Heart right ventricle (tissue), 16 donors: ENCODE measurements at regions not wholly inside any gene's neighbourhood (a gene's known extent, or its start where the extent isn't known, plus 50 kb on each side); places are given as distances from the start of the nearest gene placed in this dataset.
"Not testable (repeated sequence)": the region's sequence is repeated elsewhere in the genome, so short reads cannot be mapped to it uniquely, and the experiment has no call there.

Source experiments
- ATAC-seq, 8 donors: fragments of 200-7000 bp; cut with Tn5 transposase; one replicate each; pipeline ENCODE4 v1.9.1; 2020; ENCODE audit warnings: mild to moderate bottlenecking in 8 of 8, moderate library complexity in 8 of 8, moderate number of reproducible peaks in 1 of 8
- DNase-seq, 2 donors: peaks; one replicate each; pipeline ENCODE4 v3.0.0-alpha.2; 2020
- H3K27ac ChIP-seq, 10 donors: fragments of 200-600 bp; sonication (generic) in 2 of 10; one replicate each; pipeline versions ENCODE4 v1.5.0 to v1.8.0; 2020 to 2022; ENCODE audit warnings: mild to moderate bottlenecking in 3 of 10
- H3K27me3 ChIP-seq, 7 donors: fragments of 200-600 bp; one replicate each; pipeline ENCODE4 v1.8.0; 2021 to 2022; ENCODE audit warnings: mild to moderate bottlenecking in 2 of 7
- H3K36me3 ChIP-seq, 9 donors: fragments of 200-600 bp; sonication (generic) in 1 of 9; one replicate each; pipeline versions ENCODE4 v1.5.0 to v1.8.0; 2020 to 2022; ENCODE audit warnings: mild to moderate bottlenecking in 2 of 9
- H3K4me1 ChIP-seq, 9 donors: fragments of 200-600 bp; sonication (generic) in 1 of 9; one replicate each; pipeline versions ENCODE4 v1.5.0 to v1.8.0; 2020 to 2022; ENCODE audit warnings: mild to moderate bottlenecking in 4 of 9
- H3K4me3 ChIP-seq, 10 donors: fragments of 200-600 bp; sonication (generic) in 2 of 10; one replicate each; pipeline versions ENCODE4 v1.5.0 to v1.8.0; 2020 to 2022; ENCODE audit warnings: mild to moderate bottlenecking in 7 of 10, moderate library complexity in 2 of 10
- H3K9me3 ChIP-seq, 11 donors: fragments of 200-600 bp in 10 of 11; sonication (generic) in 2 of 11; one replicate each; pipeline versions ENCODE4 v1.5.0 to v1.8.0; 2013 to 2022; ENCODE audit warnings: mild to moderate bottlenecking in 2 of 11, control low read depth in 1 of 11, moderate library complexity in 1 of 11
- WGBS, 2 donors: extraction: QIAGEN DNeasy Blood & Tissue Kit; methylation state at CpG; one replicate each; pipeline ENCODE4 v1.1.7; 2013; ENCODE audit warnings: inconsistent platforms in 1 of 2; 5-methylcytosine and 5-hydroxymethylcytosine counted together
- intact Hi-C, 10 donors: fragments of 100-400 bp; cut with DNase I; formaldehyde crosslinking; loops; one replicate each; pipeline versions ENCODE4 v1.11.1 to v1.14.2; 2022
- TF ChIP-seq, protein P1 (sequence below), 9 donors: fragments of 200-600 bp; sonication (generic) in 2 of 9; IDR thresholded peaks; one replicate each; pipeline versions ENCODE4 v1.5.0 to v1.8.0; 2021 to 2022; ENCODE audit warnings: antibody characterized with exemption in 9 of 9, mild to moderate bottlenecking in 5 of 9, moderate library complexity in 1 of 9
- donor health status: Arrhythmogenic right ventricular cardiomyopathy.
- donor health status: ischemic (EF 13 %, LVEDD 7.1; RV severe dilation, severe dysfunction).
- donor health status: healthy with polysubstance abuse.
- donor health status: DM: no; HTN: yes; CAD: no.
- donor health status: DM: no; HTN: no; CAD: no.
- donor health status: ischemic (EF 25% LVEDD 6.9; RV normal size, moderate dysfunction).
- donor health status: ischemic (EF 25% LVEDD 5.7; RV mildly dilated, moderate dysfunction).
- donor health status: healthy.
- donor health status: DM: yes; HTN: yes; CAD: no.
- donor health status: Ischemic cardiomyopathy.
- donor health status: ischemic (EF 35%, LVEDD 5.7; RV mildly dilated, moderate dysfunction).
- donor health status: nonischemic (EF 11% LVEDD 7.7; RV severe dilation, severe dysfunction).
- donor health status: DM: yes; HTN: yes; CAD: no.
- donor health status: PGD.
- donor health status: ischemic (EF 29% LVEDD 5.4; RV normal size, mild dysfunction).
- donor health status: nonischemic (EF 23%, LVEDD 6.1; RV moderate dilation, normal function).

GRCh38 chr4:173731257-173731656 is 201.2 kb upstream of the HAND2 start:
- H3K36me3 ChIP-seq: no peaks in the 10 kb centered on the region
- no peaks in the 10 kb centered on the region for H3K27me3 ChIP-seq
- no peak overlapping the region for H3K4me3 ChIP-seq
- intact Hi-C loops: no loop called here
- DNase-seq (no peak), ATAC-seq (no peak)
- WGBS, 2 donors: 71 to 78% methylated on average over 1 of the region's 1 CpG
- peaks cover 0 to 34% (median 4%) of the 10 kb centered on the region in 11 donors for H3K9me3 ChIP-seq
- H3K4me1 ChIP-seq: no peaks in the 10 kb centered on the region
- TF ChIP-seq, protein P1, sequence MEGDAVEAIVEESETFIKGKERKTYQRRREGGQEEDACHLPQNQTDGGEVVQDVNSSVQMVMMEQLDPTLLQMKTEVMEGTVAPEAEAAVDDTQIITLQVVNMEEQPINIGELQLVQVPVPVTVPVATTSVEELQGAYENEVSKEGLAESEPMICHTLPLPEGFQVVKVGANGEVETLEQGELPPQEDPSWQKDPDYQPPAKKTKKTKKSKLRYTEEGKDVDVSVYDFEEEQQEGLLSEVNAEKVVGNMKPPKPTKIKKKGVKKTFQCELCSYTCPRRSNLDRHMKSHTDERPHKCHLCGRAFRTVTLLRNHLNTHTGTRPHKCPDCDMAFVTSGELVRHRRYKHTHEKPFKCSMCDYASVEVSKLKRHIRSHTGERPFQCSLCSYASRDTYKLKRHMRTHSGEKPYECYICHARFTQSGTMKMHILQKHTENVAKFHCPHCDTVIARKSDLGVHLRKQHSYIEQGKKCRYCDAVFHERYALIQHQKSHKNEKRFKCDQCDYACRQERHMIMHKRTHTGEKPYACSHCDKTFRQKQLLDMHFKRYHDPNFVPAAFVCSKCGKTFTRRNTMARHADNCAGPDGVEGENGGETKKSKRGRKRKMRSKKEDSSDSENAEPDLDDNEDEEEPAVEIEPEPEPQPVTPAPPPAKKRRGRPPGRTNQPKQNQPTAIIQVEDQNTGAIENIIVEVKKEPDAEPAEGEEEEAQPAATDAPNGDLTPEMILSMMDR (IDR thresholded peaks at IDR 0.05): no peak
- no peak overlapping the region for H3K27ac ChIP-seq

GRCh38 chr4:173722075-173722474 is 192.0 kb upstream of the HAND2 start:
- Histone ChIP-seq H3K4me1 (no peaks in the 10 kb centered on the region), H3K9me3 (peaks cover 0 to 35% (median 16%) of the 10 kb centered on the region in 11 donors), H3K27me3 (no peaks in the 10 kb centered on the region), H3K27ac (no peak overlapping the region), H3K4me3 (no peak overlapping the region), H3K36me3 (no peaks in the 10 kb centered on the region)
- WGBS, 2 donors: 87 to 93% methylated on average over 1 of the region's 1 CpG
- ATAC-seq (no peak), DNase-seq (no peak)
- intact Hi-C loops: no loop called here
- TF ChIP-seq, protein P1 (IDR thresholded peaks at IDR 0.05): no peak

DNA sequence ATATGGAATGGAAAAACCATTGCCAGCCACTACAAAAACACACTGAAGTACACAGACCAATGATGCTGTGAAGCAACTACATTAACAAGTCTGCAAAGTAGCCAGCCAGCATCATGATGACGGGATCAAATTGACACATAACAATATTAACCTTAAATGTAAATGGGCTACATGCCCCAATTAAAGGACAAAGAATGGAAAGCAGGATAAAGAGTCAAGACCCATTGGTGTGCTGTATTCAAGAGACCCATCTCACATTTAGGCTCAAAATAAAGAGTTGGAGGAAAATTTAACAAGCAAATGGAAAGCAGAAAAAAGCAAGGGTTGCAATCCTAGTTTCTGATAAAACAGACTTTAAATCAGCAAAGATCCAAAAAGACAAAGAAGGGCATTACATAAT is 188.5 kb upstream of the HAND2 start:
- ATAC-seq: not testable (repeated sequence)
- peaks cover 0 to 30% (median 16%) of the 10 kb centered on the region in 11 donors for H3K9me3 ChIP-seq

DNA sequence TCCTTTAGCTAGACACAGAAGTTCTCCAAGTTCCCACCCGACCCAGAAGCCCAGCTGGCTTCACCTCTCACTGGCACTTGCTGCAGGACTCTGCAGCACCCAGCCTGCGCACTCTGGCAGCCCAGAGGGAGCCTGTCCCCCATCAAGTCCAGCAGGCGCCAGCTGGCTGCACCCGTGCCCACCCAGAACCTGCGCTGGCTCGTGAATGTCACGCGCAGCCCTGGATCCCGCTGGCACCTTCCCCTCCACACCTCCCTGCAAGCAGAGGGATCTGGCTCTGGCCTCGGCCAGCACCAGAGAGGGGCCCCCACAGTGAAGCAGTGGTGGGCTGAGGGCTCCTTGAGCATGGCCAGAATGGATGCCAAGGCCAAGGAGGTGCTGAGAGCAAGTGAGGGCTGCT is 187.6 kb upstream of the HAND2 start:
- intact Hi-C loops: no loop called here
- TF ChIP-seq, protein P1 (IDR thresholded peaks at IDR 0.05): no peak
- DNase-seq (no peak), ATAC-seq (no peak)
- Histone ChIP-seq H3K36me3 (no peaks in the 10 kb centered on the region), H3K9me3 (peaks cover 0 to 30% (median 16%) of the 10 kb centered on the region in 11 donors), H3K27ac (no peak overlapping the region), H3K27me3 (no peaks in the 10 kb centered on the region), H3K4me1 (no peaks in the 10 kb centered on the region), H3K4me3 (no peak overlapping the region)
- WGBS, 2 donors: 88 to 93% methylated on average over 10 of the region's 10 CpGs

More for the DNA sequence above, 188.5 kb upstream of the HAND2 start:
- H3K36me3 ChIP-seq, H3K27me3 ChIP-seq, H3K4me1 ChIP-seq, H3K4me3 ChIP-seq, intact Hi-C loops, H3K27ac ChIP-seq, DNase-seq: not testable (repeated sequence)
- WGBS, 2 donors: 83 to 85% methylated on average over 1 of the region's 1 CpG

DNA sequence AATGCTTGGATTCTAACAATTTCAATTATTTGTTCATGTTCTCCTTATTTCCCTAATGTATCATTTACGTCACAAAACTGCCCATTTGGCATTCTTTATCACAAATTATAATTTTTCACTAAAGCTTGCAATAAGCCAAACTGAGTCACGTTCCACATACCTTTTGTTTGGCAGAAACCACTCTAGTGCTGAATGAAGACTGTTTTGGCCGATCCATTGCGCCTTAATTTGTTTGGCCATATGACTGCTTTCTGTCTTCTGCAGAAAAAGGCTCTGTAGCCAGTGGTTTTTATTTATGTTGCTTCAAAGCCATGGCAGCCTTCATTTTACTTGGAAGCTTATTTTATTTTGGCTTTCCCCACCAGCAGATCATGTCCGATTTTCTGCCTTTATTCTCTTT is 184.4 kb upstream of the HAND2 start:
- Histone ChIP-seq H3K27ac (no peak overlapping the region), H3K27me3 (no peaks in the 10 kb centered on the region), H3K9me3 (peaks cover 0 to 26% (median 16%) of the 10 kb centered on the region in 11 donors), H3K36me3 (no peaks in the 10 kb centered on the region), H3K4me3 (no peak overlapping the region), H3K4me1 (no peaks in the 10 kb centered on the region)
- no peak for DNase-seq
- 68 to 77% methylated on average over 5 of the region's 5 CpGs for WGBS, 2 donors
- intact Hi-C loops: no loop called here
- no peak for ATAC-seq
- TF ChIP-seq, protein P1 (IDR thresholded peaks at IDR 0.05): no peak
